H9 (cell line): ENCODE measurements at regions not wholly inside any gene's neighbourhood (a gene's known extent, or its start where the extent isn't known, plus 50 kb on each side); places are given as distances from the start of the nearest gene placed in this dataset.

Source experiments
- DNase-seq: peaks from one replicate; pipeline ENCODE4 v3.0.0-alpha.2; 2017
- H2AFZ ChIP-seq: one replicate; pipeline ENCODE4 v1.6.1; 2013; ENCODE audit warnings: mild to moderate bottlenecking, low read length, control low read depth, moderate library complexity
- H2AK5ac ChIP-seq: 2 replicates; pipeline ENCODE4 v1.6.1; 2013; ENCODE audit warnings: low read length, control low read depth, mixed read lengths; ENCODE audit not compliant: insufficient read length
- H2BK120ac ChIP-seq: one replicate; pipeline ENCODE4 v1.6.1; 2013; ENCODE audit warnings: low read depth, mild to moderate bottlenecking, low read length, control low read depth, inconsistent platforms; ENCODE audit not compliant: poor library complexity, severe bottlenecking
- H2BK12ac ChIP-seq: 2 replicates; pipeline ENCODE4 v1.6.1; 2013; ENCODE audit warnings: low read length, control low read depth, mixed read lengths, low read depth; ENCODE audit not compliant: insufficient read length
- H2BK15ac ChIP-seq: 2 replicates; pipeline ENCODE4 v1.6.1; 2013; ENCODE audit warnings: low read depth, low read length, control low read depth
- H2BK20ac ChIP-seq: one replicate; pipeline ENCODE4 v1.6.1; 2013; ENCODE audit warnings: low read depth, mild to moderate bottlenecking, low read length, control low read depth, inconsistent platforms; ENCODE audit not compliant: poor library complexity, severe bottlenecking
- H2BK5ac ChIP-seq: 2 replicates; pipeline ENCODE4 v1.6.1; 2013; ENCODE audit warnings: low read length, control low read depth, mixed read lengths; ENCODE audit not compliant: insufficient read length
- H3K14ac ChIP-seq: 2 replicates; pipeline ENCODE4 v1.6.1; 2013; ENCODE audit warnings: low read length, control low read depth; ENCODE audit not compliant: insufficient read depth
- H3K18ac ChIP-seq: 2 replicates; pipeline ENCODE4 v1.6.1; 2013; ENCODE audit warnings: low read depth, mild to moderate bottlenecking, mixed read lengths, low read length, control low read depth; ENCODE audit not compliant: insufficient read length
- H3K23ac ChIP-seq: 2 replicates; pipeline ENCODE4 v1.6.1; 2013; ENCODE audit warnings: low read length, control low read depth, mixed read lengths, low read depth; ENCODE audit not compliant: insufficient read length
- H3K23me2 ChIP-seq: 2 replicates; pipeline ENCODE4 v1.6.1; 2013; ENCODE audit warnings: low read depth, mild to moderate bottlenecking, mixed read lengths, low read length, control low read depth; ENCODE audit not compliant: insufficient read length, poor library complexity, severe bottlenecking
- H3K27ac ChIP-seq: 2 replicates; pipeline ENCODE4 v1.5.1; 2013; ENCODE audit warnings: low read length, control low read depth, mixed read lengths, low read depth; ENCODE audit not compliant: insufficient read length
- H3K27me3 ChIP-seq: 2 replicates; pipeline ENCODE4 v1.6.1; 2013; ENCODE audit warnings: low read length, control low read depth, inconsistent platforms; ENCODE audit not compliant: insufficient read depth
- H3K4ac ChIP-seq: 2 replicates; pipeline ENCODE4 v1.6.1; 2013; ENCODE audit warnings: low read depth, mild to moderate bottlenecking, control low read depth, inconsistent platforms, low read length, moderate library complexity
- H3K4me1 ChIP-seq: 2 replicates; pipeline ENCODE4 v1.6.1; 2013; ENCODE audit warnings: low read length, control low read depth, inconsistent platforms; ENCODE audit not compliant: insufficient read depth
- H3K4me2 ChIP-seq: 2 replicates; pipeline ENCODE4 v1.6.1; 2013; ENCODE audit warnings: low read length, control low read depth, mixed read lengths; ENCODE audit not compliant: insufficient read length, insufficient read depth
- H3K56ac ChIP-seq: 2 replicates; pipeline ENCODE4 v1.6.1; 2013; ENCODE audit warnings: low read depth, mild to moderate bottlenecking, mixed read lengths, low read length, control low read depth; ENCODE audit not compliant: insufficient read length
- H3K79me1 ChIP-seq: 2 replicates; pipeline ENCODE4 v1.6.1; 2013; ENCODE audit warnings: low read depth, mild to moderate bottlenecking, moderate library complexity, low read length, control low read depth, inconsistent platforms; ENCODE audit not compliant: insufficient read depth, poor library complexity, severe bottlenecking
- H3K79me2 ChIP-seq: 2 replicates; pipeline ENCODE4 v1.6.1; 2013; ENCODE audit warnings: low read length, control low read depth, inconsistent platforms; ENCODE audit not compliant: insufficient read depth
- H3K9ac ChIP-seq: 2 replicates; pipeline ENCODE4 v1.6.1; 2013; ENCODE audit warnings: low read length, control low read depth, mixed read lengths; ENCODE audit not compliant: insufficient read length; ENCODE audit errors: extremely low read depth
- H3K9me3 ChIP-seq: one replicate; pipeline ENCODE4 v1.6.1; 2013; ENCODE audit warnings: low read depth, low read length, inconsistent platforms; ENCODE audit not compliant: control insufficient read depth
- H3T11ph ChIP-seq: one replicate; pipeline ENCODE4 v1.6.1; 2013; ENCODE audit warnings: mild to moderate bottlenecking, low read length, control low read depth, inconsistent platforms
- H4K20me1 ChIP-seq: one replicate; pipeline ENCODE4 v1.6.1; 2013; ENCODE audit not compliant: control insufficient read depth, insufficient read length, insufficient read depth
- H4K5ac ChIP-seq: 2 replicates; pipeline ENCODE4 v1.6.1; 2013; ENCODE audit warnings: low read depth, mild to moderate bottlenecking, mixed read lengths, low read length, control low read depth; ENCODE audit not compliant: insufficient read length
- H4K8ac ChIP-seq: replicated peaks from 2 replicates; pipeline ENCODE4 v1.6.1; 2013; ENCODE audit warnings: low read length, control low read depth, mixed read lengths, low read depth; ENCODE audit not compliant: insufficient read length
- H4K91ac ChIP-seq: 2 replicates; pipeline ENCODE4 v1.6.1; 2013; ENCODE audit warnings: low read depth, mild to moderate bottlenecking, moderate library complexity, mixed read lengths, low read length, control low read depth; ENCODE audit not compliant: insufficient read length
- H3K27ac Mint-ChIP-seq, 3 experiments: 2 replicates in 2 of 3; 3 replicates in 1 of 3; pipeline ENCODE4 v1.8.0; 2020 to 2021; ENCODE audit warnings: mixed read lengths in 3 of 3, mild to moderate bottlenecking in 1 of 3, moderate library complexity in 1 of 3
- H3K27me3 Mint-ChIP-seq: 2 replicates; pipeline ENCODE4 v1.8.0; 2021; ENCODE audit warnings: low read depth, mild to moderate bottlenecking, moderate library complexity, mixed read lengths
- H3K36me3 Mint-ChIP-seq, 3 experiments: 2 replicates in 2 of 3; 3 replicates in 1 of 3; pipeline ENCODE4 v1.8.0; 2020 to 2021; ENCODE audit warnings: low read depth in 3 of 3, mixed read lengths in 3 of 3; ENCODE audit not compliant: insufficient read depth in 1 of 3
- H3K4me1 Mint-ChIP-seq, 2 experiments: 2 replicates each; pipeline ENCODE4 v1.8.0; 2020; ENCODE audit warnings: mixed read lengths in 2 of 2
- H3K4me3 Mint-ChIP-seq, 2 experiments: 2 replicates in 1 of 2; 3 replicates in 1 of 2; pipeline ENCODE4 v1.8.0; 2020 to 2021; ENCODE audit warnings: mild to moderate bottlenecking in 2 of 2, mixed read lengths in 2 of 2, moderate library complexity in 1 of 2
- H3K9me3 Mint-ChIP-seq, 2 experiments: 2 replicates in 1 of 2; 3 replicates in 1 of 2; pipeline ENCODE4 v1.8.0; 2020; ENCODE audit warnings: mild to moderate bottlenecking in 2 of 2, mixed read lengths in 2 of 2, moderate library complexity in 1 of 2
- CTCF ChIP-seq: fragments of 200-600 bp; sonication (generic); conservative IDR thresholded peaks from 3 replicates; pipeline ENCODE4 v1.8.0; 2021; ENCODE audit warnings: antibody characterized with exemption, mild to moderate bottlenecking
- WGBS: extraction: QIAGEN DNeasy Blood & Tissue Kit; methylation state at CpG from one replicate; pipeline ENCODE4 v1.1.7; 2013; ENCODE audit warnings: missing lambda C conversion rate, low lambda C conversion rate, mixed read lengths; ENCODE audit not compliant: insufficient read length; ENCODE audit errors: extremely low coverage; 5-methylcytosine and 5-hydroxymethylcytosine counted together

GRCh38 chrX:43589735-43590134 is 66.4 kb upstream of the MAOA start:
- no peaks in the 10 kb centered on the region for H3K79me1 ChIP-seq
- H3K4me1 Mint-ChIP-seq: no peaks in the 10 kb centered on the region
- no peak overlapping the region for H2BK12ac ChIP-seq
- H3K23ac ChIP-seq: no peak overlapping the region
- H3K27ac Mint-ChIP-seq: no peak overlapping the region
- H3K4me1 ChIP-seq: no peaks in the 10 kb centered on the region
- H3K79me2 ChIP-seq: no peaks in the 10 kb centered on the region
- H2AK5ac ChIP-seq: no peak overlapping the region
- H4K20me1 ChIP-seq: no peaks in the 10 kb centered on the region
- no peaks in the 10 kb centered on the region for H3K23me2 ChIP-seq
- no peak overlapping the region for H3T11ph ChIP-seq
- no CpG with 5 or more reads among the region's 3 CpGs for WGBS
- peaks cover 0 to 9% (median 0%) of the 10 kb centered on the region in 3 experiments; a peak in 3 of 7 replicates for H3K36me3 Mint-ChIP-seq
- no peak overlapping the region for H3K27ac ChIP-seq
- H2BK5ac ChIP-seq: no peak overlapping the region
- no peak overlapping the region for H4K91ac ChIP-seq
- no peak overlapping the region for H2BK120ac ChIP-seq
- H3K4me2 ChIP-seq: no peak overlapping the region
- H3K9me3 Mint-ChIP-seq: peaks cover 22 to 48% of the 10 kb centered on the region in 2 experiments
- no peak for TF ChIP-seq CTCF
- no peak overlapping the region for H4K8ac ChIP-seq
- H3K14ac ChIP-seq: no peak overlapping the region
- H3K27me3 ChIP-seq: no peaks in the 10 kb centered on the region
- H4K5ac ChIP-seq: no peak overlapping the region
- no peak overlapping the region for H3K18ac ChIP-seq
- H2BK15ac ChIP-seq: no peak overlapping the region
- no peak overlapping the region for H3K4ac ChIP-seq
- H3K9me3 ChIP-seq: no peaks in the 10 kb centered on the region
- no peak overlapping the region for H3K9ac ChIP-seq
- no peak overlapping the region for H2AFZ ChIP-seq
- no peak overlapping the region for H2BK20ac ChIP-seq
- H3K56ac ChIP-seq: no peak overlapping the region
- H3K27me3 Mint-ChIP-seq: 0 out of 2 replicates have a peak, but pooled peaks cover 1% of the 10 kb centered on the region
- H3K4me3 Mint-ChIP-seq: no peak overlapping the region
- no peak for DNase-seq
